ENCODE measurements at regions not wholly inside any gene's neighbourhood (a gene's known extent, or its start where the extent isn't known, plus 50 kb on each side); places are given as distances from the start of the nearest gene placed in this dataset.

- no peak for DNase-seq (ENCODE audit: low read depth)
- Histone ChIP-seq H3K4me3 (ENCODE audit: low read depth, low read length) (no peak overlapping the region), H3K27me3 (ENCODE audit: control insufficient read depth, insufficient read depth, low read length) (no peaks in the 10 kb centered on the region), H3K36me3 (ENCODE audit: control insufficient read depth, insufficient read depth, low read length) (no peaks in the 10 kb centered on the region)
- TF ChIP-seq CTCF (IDR thresholded peaks at IDR 0.05; ENCODE audit: insufficient read depth, low read length, poor library complexity, severe bottlenecking), result no peak
These were observed 303.8 kb downstream of the SEC14L1 start for GRCh38 chr17:77444628-77444983.

- H3K4me3 ChIP-seq (ENCODE audit: low read depth, low read length), result no peak overlapping the region
- no peak for DNase-seq (ENCODE audit: low read depth)
- no peak for TF ChIP-seq CTCF (IDR thresholded peaks at IDR 0.05; ENCODE audit: insufficient read depth, low read length, poor library complexity, severe bottlenecking)
- no peaks in the 10 kb centered on the region for H3K27me3 ChIP-seq (ENCODE audit: control insufficient read depth, insufficient read depth, low read length)
- H3K36me3 ChIP-seq (ENCODE audit: control insufficient read depth, insufficient read depth, low read length), result no peaks in the 10 kb centered on the region
These were observed 304.4 kb downstream of the SEC14L1 start for GRCh38 chr17:77444984-77445759.

- Histone ChIP-seq H3K4me3 (ENCODE audit: low read depth, low read length) (no peak overlapping the region), H3K27me3 (ENCODE audit: control insufficient read depth, insufficient read depth, low read length) (no peaks in the 10 kb centered on the region), H3K36me3 (ENCODE audit: control insufficient read depth, insufficient read depth, low read length) (no peaks in the 10 kb centered on the region)
- DNase-seq (ENCODE audit: low read depth), result no peak
- no peak for TF ChIP-seq CTCF (IDR thresholded peaks at IDR 0.05; ENCODE audit: insufficient read depth, low read length, poor library complexity, severe bottlenecking)
These were observed 305.2 kb downstream of the SEC14L1 start for GRCh38 chr17:77445760-77446532.

- no peak for TF ChIP-seq CTCF (IDR thresholded peaks at IDR 0.05; ENCODE audit: insufficient read depth, low read length, poor library complexity, severe bottlenecking)
- no peaks in the 10 kb centered on the region for H3K27me3 ChIP-seq (ENCODE audit: control insufficient read depth, insufficient read depth, low read length)
- DNase-seq (ENCODE audit: low read depth), result no peak
These were observed 306.3 kb downstream of the SEC14L1 start for GRCh38 chr17:77446940-77447634.

GRCh38 chr17:77449373-77449907 is 308.7 kb downstream of the SEC14L1 start:
- no peak overlapping the region for H3K4me3 ChIP-seq (ENCODE audit: low read depth, low read length)
- H3K36me3 ChIP-seq (ENCODE audit: control insufficient read depth, insufficient read depth, low read length), result no peaks in the 10 kb centered on the region
- no peaks in the 10 kb centered on the region for H3K27me3 ChIP-seq (ENCODE audit: control insufficient read depth, insufficient read depth, low read length)
- TF ChIP-seq CTCF (IDR thresholded peaks at IDR 0.05; ENCODE audit: insufficient read depth, low read length, poor library complexity, severe bottlenecking), result no peak
- no peak for DNase-seq (ENCODE audit: low read depth)

More at GRCh38 chr17:77446940-77447634, 306.3 kb downstream of the SEC14L1 start:
- Histone ChIP-seq H3K4me3 (ENCODE audit: low read depth, low read length) (no peak overlapping the region), H3K36me3 (ENCODE audit: control insufficient read depth, insufficient read depth, low read length) (no peaks in the 10 kb centered on the region)
